ENCODE measurements at regions not wholly inside any gene's neighbourhood (a gene's known extent, or its start where the extent isn't known, plus 50 kb on each side); places are given as distances from the start of the nearest gene placed in this dataset.

DNA sequence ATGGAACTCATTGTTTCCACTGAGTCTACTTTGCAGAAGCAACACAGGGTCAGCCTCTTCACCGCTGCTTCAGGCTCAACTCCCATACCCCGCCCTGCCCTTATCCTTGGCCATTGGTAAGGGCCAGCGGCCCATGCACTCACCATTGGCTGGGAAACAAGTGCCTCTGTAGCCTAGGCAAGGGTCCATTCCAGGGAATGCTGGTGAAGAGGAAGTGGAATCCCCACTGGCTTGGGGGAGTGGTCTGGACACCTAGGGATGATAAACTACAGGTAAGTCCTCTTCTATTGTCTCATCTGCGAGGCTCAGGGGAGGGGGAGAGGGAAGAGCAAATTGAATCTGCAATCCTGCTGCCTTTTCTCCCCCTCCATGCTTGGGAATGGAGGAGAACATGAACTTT, 153.1 kb downstream of the SH3BGRL start:
- TF ChIP-seq, protein P1, sequence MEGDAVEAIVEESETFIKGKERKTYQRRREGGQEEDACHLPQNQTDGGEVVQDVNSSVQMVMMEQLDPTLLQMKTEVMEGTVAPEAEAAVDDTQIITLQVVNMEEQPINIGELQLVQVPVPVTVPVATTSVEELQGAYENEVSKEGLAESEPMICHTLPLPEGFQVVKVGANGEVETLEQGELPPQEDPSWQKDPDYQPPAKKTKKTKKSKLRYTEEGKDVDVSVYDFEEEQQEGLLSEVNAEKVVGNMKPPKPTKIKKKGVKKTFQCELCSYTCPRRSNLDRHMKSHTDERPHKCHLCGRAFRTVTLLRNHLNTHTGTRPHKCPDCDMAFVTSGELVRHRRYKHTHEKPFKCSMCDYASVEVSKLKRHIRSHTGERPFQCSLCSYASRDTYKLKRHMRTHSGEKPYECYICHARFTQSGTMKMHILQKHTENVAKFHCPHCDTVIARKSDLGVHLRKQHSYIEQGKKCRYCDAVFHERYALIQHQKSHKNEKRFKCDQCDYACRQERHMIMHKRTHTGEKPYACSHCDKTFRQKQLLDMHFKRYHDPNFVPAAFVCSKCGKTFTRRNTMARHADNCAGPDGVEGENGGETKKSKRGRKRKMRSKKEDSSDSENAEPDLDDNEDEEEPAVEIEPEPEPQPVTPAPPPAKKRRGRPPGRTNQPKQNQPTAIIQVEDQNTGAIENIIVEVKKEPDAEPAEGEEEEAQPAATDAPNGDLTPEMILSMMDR (IDR thresholded peaks at IDR 0.05; ENCODE audit: poor library complexity): no peak
- no peak for TF ChIP-seq EZH2 (IDR thresholded peaks at IDR 0.05; ENCODE audit: borderline replicate concordance)

All from hepatocyte (in vitro differentiated cells).